ENCODE measurements at regions not wholly inside any gene's neighbourhood (a gene's known extent, or its start where the extent isn't known, plus 50 kb on each side); places are given as distances from the start of the nearest gene placed in this dataset.

DNA sequence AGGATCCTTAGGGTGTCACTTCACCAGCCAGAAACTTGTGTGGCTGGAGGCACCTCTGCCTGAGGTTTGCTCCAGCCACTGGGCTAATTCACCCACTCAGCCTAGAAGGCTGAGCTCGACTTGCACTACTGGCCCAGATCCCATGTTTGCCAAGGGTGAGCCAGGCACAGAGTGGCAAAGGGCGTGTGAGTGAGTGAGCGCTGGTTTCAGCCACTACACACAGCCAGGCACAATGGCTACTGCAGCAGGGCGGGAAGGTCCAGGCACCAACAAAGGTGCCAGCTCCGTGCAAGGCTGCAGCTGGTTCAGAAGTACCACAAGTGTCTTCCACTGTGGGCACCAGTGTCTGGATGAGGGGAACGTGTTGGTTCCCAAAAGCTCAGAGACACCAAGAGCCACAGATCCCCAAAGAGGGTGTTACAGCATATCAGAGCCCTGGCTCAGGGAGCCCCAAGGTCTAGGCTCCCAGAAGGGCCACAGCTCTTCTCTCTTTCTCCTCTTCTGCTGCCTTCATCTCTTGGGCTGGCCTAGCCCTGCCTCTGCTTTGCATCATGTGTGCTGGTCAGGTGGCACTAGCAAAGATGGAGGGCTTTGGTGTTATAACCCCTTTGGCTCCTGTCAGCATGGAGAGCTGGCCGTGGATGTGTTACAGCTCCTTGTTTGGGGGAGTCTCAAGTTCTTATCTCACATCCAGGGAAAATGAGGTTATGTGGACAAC, 736.3 kb upstream of the KLHL1 start:
- TF ChIP-seq, protein P1, sequence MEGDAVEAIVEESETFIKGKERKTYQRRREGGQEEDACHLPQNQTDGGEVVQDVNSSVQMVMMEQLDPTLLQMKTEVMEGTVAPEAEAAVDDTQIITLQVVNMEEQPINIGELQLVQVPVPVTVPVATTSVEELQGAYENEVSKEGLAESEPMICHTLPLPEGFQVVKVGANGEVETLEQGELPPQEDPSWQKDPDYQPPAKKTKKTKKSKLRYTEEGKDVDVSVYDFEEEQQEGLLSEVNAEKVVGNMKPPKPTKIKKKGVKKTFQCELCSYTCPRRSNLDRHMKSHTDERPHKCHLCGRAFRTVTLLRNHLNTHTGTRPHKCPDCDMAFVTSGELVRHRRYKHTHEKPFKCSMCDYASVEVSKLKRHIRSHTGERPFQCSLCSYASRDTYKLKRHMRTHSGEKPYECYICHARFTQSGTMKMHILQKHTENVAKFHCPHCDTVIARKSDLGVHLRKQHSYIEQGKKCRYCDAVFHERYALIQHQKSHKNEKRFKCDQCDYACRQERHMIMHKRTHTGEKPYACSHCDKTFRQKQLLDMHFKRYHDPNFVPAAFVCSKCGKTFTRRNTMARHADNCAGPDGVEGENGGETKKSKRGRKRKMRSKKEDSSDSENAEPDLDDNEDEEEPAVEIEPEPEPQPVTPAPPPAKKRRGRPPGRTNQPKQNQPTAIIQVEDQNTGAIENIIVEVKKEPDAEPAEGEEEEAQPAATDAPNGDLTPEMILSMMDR (conservative IDR thresholded peaks at IDR 0.05; ENCODE audit: low read depth, low read length) = no peak
- TF ChIP-seq EZH2 (IDR thresholded peaks at IDR 0.05; ENCODE audit: low read length, unreplicated experiment) (no peak), EZH2phosphoT487 (IDR thresholded peaks at IDR 0.05; ENCODE audit: borderline replicate concordance, low read length) (no peak)
